ENCODE measurements at regions not wholly inside any gene's neighbourhood (a gene's known extent, or its start where the extent isn't known, plus 50 kb on each side); places are given as distances from the start of the nearest gene placed in this dataset.

DNA sequence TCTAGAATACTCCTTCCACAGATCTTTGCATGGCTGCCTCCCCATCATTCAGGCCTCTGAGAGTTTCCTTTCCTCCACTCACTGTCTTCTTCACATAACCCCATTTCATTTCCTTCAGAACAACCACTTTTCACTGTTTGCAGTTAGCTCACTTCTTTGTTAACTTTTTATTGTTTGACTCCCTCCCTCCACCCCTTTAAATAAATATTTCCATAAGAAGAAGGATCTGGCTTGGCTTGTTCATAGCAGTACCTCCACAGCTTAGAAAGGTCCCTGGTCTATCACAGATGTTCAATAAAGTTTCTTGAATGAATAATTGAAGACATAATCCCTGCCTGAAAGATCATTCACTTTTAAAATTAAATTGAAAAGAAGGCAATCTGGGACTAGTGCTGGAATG, 661.6 kb downstream of the ACTL7B start:
- no peaks in the 10 kb centered on the region for H4K20me1 ChIP-seq (ENCODE audit: control insufficient read depth, insufficient read depth, low read depth, low read length)
- H3K4me3 ChIP-seq (ENCODE audit: low read length) = no peak overlapping the region
- H3K9me3 ChIP-seq (ENCODE audit: control insufficient read depth, insufficient read depth, low read length) = no peaks in the 10 kb centered on the region
- no peaks in the 10 kb centered on the region for H3K27me3 ChIP-seq (ENCODE audit: control insufficient read depth, low read length)
- no peak overlapping the region for H3K4me2 ChIP-seq (ENCODE audit: low read length)
- H3K4me1 ChIP-seq (ENCODE audit: control insufficient read depth, low read length) = no peaks in the 10 kb centered on the region
- no peaks in the 10 kb centered on the region for H3F3A ChIP-seq (ENCODE audit: control insufficient read depth, insufficient read depth)
- no peaks in the 10 kb centered on the region for H3K79me2 ChIP-seq (ENCODE audit: control insufficient read depth, low read length)
- H3K27ac ChIP-seq (ENCODE audit: low read depth, low read length) = no peak overlapping the region
- H3K9me2 ChIP-seq (replicated peaks; ENCODE audit: control insufficient read depth, low read length) = no peaks in the 10 kb centered on the region
- TF ChIP-seq, protein P1, sequence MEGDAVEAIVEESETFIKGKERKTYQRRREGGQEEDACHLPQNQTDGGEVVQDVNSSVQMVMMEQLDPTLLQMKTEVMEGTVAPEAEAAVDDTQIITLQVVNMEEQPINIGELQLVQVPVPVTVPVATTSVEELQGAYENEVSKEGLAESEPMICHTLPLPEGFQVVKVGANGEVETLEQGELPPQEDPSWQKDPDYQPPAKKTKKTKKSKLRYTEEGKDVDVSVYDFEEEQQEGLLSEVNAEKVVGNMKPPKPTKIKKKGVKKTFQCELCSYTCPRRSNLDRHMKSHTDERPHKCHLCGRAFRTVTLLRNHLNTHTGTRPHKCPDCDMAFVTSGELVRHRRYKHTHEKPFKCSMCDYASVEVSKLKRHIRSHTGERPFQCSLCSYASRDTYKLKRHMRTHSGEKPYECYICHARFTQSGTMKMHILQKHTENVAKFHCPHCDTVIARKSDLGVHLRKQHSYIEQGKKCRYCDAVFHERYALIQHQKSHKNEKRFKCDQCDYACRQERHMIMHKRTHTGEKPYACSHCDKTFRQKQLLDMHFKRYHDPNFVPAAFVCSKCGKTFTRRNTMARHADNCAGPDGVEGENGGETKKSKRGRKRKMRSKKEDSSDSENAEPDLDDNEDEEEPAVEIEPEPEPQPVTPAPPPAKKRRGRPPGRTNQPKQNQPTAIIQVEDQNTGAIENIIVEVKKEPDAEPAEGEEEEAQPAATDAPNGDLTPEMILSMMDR (IDR thresholded peaks at IDR 0.05; ENCODE audit: low read depth, low read length, poor library complexity, severe bottlenecking) = no peak
- TF ChIP-seq EZH2phosphoT487 (IDR thresholded peaks at IDR 0.05; ENCODE audit: borderline replicate concordance, low read length) = no peak
- no peaks in the 10 kb centered on the region for H3K36me3 ChIP-seq (ENCODE audit: control insufficient read depth, low read length)

DNA sequence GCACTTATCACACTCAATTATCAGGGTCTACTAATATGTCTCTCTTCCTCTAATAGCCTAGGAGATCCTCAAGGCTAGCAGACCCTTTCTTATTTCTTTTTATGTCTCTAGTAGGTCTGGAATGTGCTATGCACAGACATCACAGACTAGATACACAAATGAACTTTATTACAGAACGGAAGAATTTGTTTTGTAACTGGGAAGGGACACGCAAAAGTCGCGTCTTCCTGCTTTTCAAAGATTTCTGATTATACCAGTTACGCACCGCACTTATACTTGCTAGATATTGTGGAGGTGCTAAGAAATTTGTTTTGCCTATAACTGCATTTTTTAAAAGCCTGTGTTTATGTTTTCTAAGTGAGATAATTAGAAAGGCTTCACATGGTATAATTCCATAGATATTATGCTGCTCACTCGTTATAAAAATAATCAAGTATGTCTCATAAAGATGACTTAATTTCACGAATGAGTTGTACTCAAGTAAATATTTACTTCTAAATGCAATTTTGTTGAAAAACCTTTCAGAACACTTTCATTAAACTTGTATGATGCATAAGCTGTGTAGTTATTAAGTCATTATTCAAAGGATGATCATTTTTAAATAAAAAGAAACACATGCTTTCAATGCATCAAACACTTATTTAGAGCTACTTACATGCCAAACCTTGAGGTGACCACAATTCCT, 662.6 kb downstream of the ACTL7B start:
- H3K9me2 ChIP-seq (replicated peaks; ENCODE audit: control insufficient read depth, low read length) = no peaks in the 10 kb centered on the region
- H3K79me2 ChIP-seq (ENCODE audit: control insufficient read depth, low read length) = no peaks in the 10 kb centered on the region
- H3K4me2 ChIP-seq (ENCODE audit: low read length) = no peak overlapping the region
- no peaks in the 10 kb centered on the region for H3F3A ChIP-seq (ENCODE audit: control insufficient read depth, insufficient read depth)
- H3K36me3 ChIP-seq (ENCODE audit: control insufficient read depth, low read length) = no peaks in the 10 kb centered on the region
- TF ChIP-seq EZH2phosphoT487 (IDR thresholded peaks at IDR 0.05; ENCODE audit: borderline replicate concordance, low read length) = no peak
- TF ChIP-seq, protein P1 (IDR thresholded peaks at IDR 0.05; ENCODE audit: low read depth, low read length, poor library complexity, severe bottlenecking) = no peak
- no peaks in the 10 kb centered on the region for H3K4me1 ChIP-seq (ENCODE audit: control insufficient read depth, low read length)
- H3K27me3 ChIP-seq (ENCODE audit: control insufficient read depth, low read length) = no peaks in the 10 kb centered on the region
- H3K9me3 ChIP-seq (ENCODE audit: control insufficient read depth, insufficient read depth, low read length) = no peaks in the 10 kb centered on the region
- no peak overlapping the region for H3K4me3 ChIP-seq (ENCODE audit: low read length)
- no peak overlapping the region for H3K27ac ChIP-seq (ENCODE audit: low read depth, low read length)
- H4K20me1 ChIP-seq (ENCODE audit: control insufficient read depth, insufficient read depth, low read depth, low read length) = no peaks in the 10 kb centered on the region

DNA sequence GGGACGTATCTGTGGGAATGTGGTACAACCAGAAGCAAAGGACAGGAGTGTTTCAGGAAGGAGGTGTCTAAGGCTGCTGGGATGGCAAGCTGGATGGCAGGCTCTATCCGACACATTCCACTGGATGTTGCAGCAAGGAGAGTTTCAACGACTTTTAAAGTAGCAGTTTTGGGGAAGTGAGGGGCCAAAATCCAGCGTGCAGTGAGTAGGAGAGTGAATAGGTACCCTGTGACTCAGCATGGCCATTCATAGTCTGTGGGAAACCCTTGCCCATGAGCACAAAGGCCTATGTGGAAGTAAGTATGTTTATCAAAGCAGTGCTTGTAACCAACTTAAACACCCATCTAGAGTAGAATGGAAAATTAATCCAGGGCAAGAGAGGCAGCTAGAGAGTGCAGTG, 664.7 kb downstream of the ACTL7B start:
- Histone ChIP-seq H3K36me3 (ENCODE audit: control insufficient read depth, low read length) (no peaks in the 10 kb centered on the region), H3F3A (ENCODE audit: control insufficient read depth, insufficient read depth) (no peaks in the 10 kb centered on the region), H3K9me2 (replicated peaks; ENCODE audit: control insufficient read depth, low read length) (no peaks in the 10 kb centered on the region), H3K4me1 (ENCODE audit: control insufficient read depth, low read length) (no peaks in the 10 kb centered on the region), H4K20me1 (ENCODE audit: control insufficient read depth, insufficient read depth, low read depth, low read length) (no peaks in the 10 kb centered on the region), H3K79me2 (ENCODE audit: control insufficient read depth, low read length) (no peaks in the 10 kb centered on the region), H3K4me2 (ENCODE audit: low read length) (no peak overlapping the region), H3K9me3 (ENCODE audit: control insufficient read depth, insufficient read depth, low read length) (no peaks in the 10 kb centered on the region), H3K27me3 (ENCODE audit: control insufficient read depth, low read length) (no peaks in the 10 kb centered on the region), H3K27ac (ENCODE audit: low read depth, low read length) (no peak overlapping the region), H3K4me3 (ENCODE audit: low read length) (no peak overlapping the region)
- TF ChIP-seq, protein P1 (IDR thresholded peaks at IDR 0.05; ENCODE audit: low read depth, low read length, poor library complexity, severe bottlenecking) = no peak
- no peak for TF ChIP-seq EZH2phosphoT487 (IDR thresholded peaks at IDR 0.05; ENCODE audit: borderline replicate concordance, low read length)
